MG63 (cell line): ENCODE measurements at regions not wholly inside any gene's neighbourhood (a gene's known extent, or its start where the extent isn't known, plus 50 kb on each side); places are given as distances from the start of the nearest gene placed in this dataset.

ENCODE experiments used
- DNase-seq: peaks from one replicate; pipeline ENCODE4 v3.0.0-alpha.2; 2020
- H3K27me3 ChIP-seq: fragments of 250-450 bp; sonication (Bioruptor Pico); 2 replicates; pipeline ENCODE4 v1.5.1; 2020; ENCODE audit warnings: mild to moderate bottlenecking, moderate library complexity
- H3K36me3 ChIP-seq: fragments of 250-450 bp; sonication (Bioruptor Pico); 2 replicates; pipeline ENCODE4 v1.5.1; 2020; ENCODE audit warnings: mild to moderate bottlenecking, moderate library complexity
- H3K4me3 ChIP-seq: fragments of 250-450 bp; sonication (Bioruptor Pico); 2 replicates; pipeline ENCODE4 v1.5.1; 2020; ENCODE audit warnings: mild to moderate bottlenecking, moderate library complexity
- H3K9me3 ChIP-seq: fragments of 250-450 bp; sonication (Bioruptor Pico); 2 replicates; pipeline ENCODE4 v1.5.1; 2020; ENCODE audit warnings: mild to moderate bottlenecking, moderate library complexity

DNA sequence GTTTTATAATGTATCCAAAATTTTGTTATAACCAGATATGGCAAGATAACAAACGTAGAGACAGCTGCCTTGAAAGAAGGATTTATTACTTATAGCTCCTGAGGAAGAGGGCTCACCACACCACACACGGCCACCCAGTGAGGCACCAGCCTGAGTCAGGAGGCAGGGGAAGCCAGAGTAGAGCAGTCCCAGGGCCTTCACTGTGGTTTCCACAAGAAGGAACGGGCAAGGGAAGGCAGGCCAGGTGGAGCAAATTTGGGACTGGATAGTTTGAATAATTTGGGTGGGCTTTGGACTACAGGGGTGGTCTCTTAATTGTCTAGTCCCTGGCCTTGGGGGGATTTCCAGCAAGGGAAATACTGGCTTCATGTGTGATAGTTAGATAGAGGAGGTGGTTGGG lies 72.5 kb downstream of the RRAGC start:
- no peaks in the 10 kb centered on the region for H3K9me3 ChIP-seq
- peaks cover 23% of the 10 kb centered on the region for H3K27me3 ChIP-seq
- H3K4me3 ChIP-seq, result no peak overlapping the region
- no peaks in the 10 kb centered on the region for H3K36me3 ChIP-seq
- no peak for DNase-seq

- no peak for DNase-seq
- peaks cover 22% of the 10 kb centered on the region for H3K27me3 ChIP-seq
- no peak overlapping the region for H3K4me3 ChIP-seq
- no peaks in the 10 kb centered on the region for H3K36me3 ChIP-seq
- H3K9me3 ChIP-seq, result no peaks in the 10 kb centered on the region
Observed at GRCh38 chr1:38786040-38786436, 73.5 kb downstream of the RRAGC start.

GRCh38 chr1:38785285-38786039 lies 74.1 kb downstream of the RRAGC start:
- H3K27me3 ChIP-seq, result peaks cover 22% of the 10 kb centered on the region
- DNase-seq, result no peak

GRCh38 chr1:38784452-38785284 lies 74.9 kb downstream of the RRAGC start:
- no peak for DNase-seq
- peaks cover 22% of the 10 kb centered on the region for H3K27me3 ChIP-seq
- no peaks in the 10 kb centered on the region for H3K36me3 ChIP-seq
- H3K4me3 ChIP-seq, result no peak overlapping the region
- no peaks in the 10 kb centered on the region for H3K9me3 ChIP-seq

More at GRCh38 chr1:38785285-38786039, 74.1 kb downstream of the RRAGC start:
- H3K9me3 ChIP-seq, result no peaks in the 10 kb centered on the region
- H3K36me3 ChIP-seq, result no peaks in the 10 kb centered on the region
- no peak overlapping the region for H3K4me3 ChIP-seq

- no peaks in the 10 kb centered on the region for H3K9me3 ChIP-seq
- DNase-seq, result peak; percentile 40
Observed at GRCh38 chr1:38783640-38784229, 75.8 kb downstream of the RRAGC start.

DNA sequence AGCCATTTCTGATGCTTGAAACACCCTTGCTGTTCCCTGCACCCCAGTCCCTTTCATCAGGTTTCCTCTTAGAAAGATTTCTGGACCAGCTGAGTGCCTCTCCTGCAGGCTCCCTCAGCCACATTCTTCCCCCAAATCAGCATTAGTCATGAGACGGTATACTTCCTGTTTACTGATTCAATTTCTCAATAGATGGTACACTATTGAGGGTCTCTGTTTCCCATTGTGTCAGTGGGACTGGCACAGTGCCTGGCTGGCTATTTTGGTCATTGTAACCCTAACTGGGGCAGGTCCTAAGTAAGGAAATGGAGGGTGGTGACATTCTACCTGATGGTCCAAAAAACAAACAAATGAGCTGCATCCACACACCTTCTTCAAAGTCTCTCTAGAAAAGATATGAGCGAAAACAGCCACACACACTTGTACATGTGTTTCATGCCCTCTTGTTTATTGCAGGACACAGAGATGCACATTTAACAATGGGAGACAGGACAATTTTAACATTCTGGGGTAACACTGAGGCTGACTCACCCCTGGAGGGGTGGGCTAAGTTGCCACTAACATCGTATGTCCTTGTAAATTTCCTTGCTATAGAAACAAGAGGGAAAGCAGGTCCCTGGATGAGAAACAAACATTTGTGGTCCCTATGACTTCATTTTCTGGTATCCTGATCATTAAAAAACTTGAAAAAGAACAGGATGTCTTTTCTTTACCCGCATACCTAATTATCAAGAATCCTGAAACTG lies 77.5 kb downstream of the RRAGC start:
- DNase-seq, result no peak
- H3K4me3 ChIP-seq, result no peak overlapping the region
- no peaks in the 10 kb centered on the region for H3K36me3 ChIP-seq
- H3K9me3 ChIP-seq, result no peaks in the 10 kb centered on the region
- peaks cover 22% of the 10 kb centered on the region for H3K27me3 ChIP-seq

More at GRCh38 chr1:38783640-38784229, 75.8 kb downstream of the RRAGC start:
- Histone ChIP-seq H3K27me3 (peaks cover 22% of the 10 kb centered on the region), H3K4me3 (no peak overlapping the region), H3K36me3 (no peaks in the 10 kb centered on the region)

GRCh38 chr1:38780133-38780532 lies 79.4 kb downstream of the RRAGC start:
- no peak overlapping the region for H3K4me3 ChIP-seq
- DNase-seq, result no peak
- no peaks in the 10 kb centered on the region for H3K9me3 ChIP-seq
- H3K27me3 ChIP-seq, result peaks cover 22% of the 10 kb centered on the region
- H3K36me3 ChIP-seq, result no peaks in the 10 kb centered on the region

DNA sequence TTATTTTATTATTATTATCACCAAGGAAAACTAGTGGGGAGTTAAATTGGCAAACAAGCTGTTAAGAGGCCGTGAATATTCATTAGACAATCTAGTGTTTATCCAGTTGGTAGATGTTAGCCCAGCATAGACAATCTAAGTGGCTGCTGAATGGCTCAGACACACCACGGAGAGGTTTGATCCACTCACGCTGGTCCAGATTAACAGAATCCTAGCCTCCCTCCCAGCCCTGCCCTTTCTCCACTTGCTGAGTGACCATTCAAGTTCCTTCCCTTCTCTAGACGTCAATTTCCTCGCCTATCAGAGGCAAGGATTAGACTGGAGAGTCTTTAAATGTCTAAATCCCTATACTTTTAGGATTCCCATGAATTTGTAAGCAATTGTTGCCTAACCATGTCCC lies 80.1 kb downstream of the RRAGC start:
- no peak for DNase-seq
- peaks cover 22% of the 10 kb centered on the region for H3K27me3 ChIP-seq
- no peaks in the 10 kb centered on the region for H3K36me3 ChIP-seq

DNA sequence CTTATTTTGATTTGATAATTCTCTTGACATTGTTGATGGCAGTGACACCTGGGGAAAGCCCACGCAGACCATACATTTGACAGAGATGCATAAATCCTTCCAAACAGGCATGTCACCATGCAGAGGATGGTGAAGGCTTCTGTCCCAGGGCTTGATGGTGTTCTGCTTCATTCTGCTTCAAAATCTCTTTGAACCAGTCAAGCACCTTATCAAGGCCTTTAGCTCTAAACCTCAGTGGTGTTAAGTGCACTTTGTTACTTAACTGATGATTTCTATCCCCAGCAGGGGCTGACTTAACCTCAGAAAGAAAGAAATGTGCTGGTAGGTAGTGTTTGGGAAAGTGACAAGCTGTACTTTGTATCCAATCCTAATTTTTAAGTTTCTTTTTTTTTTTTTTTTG lies 81.1 kb downstream of the RRAGC start:
- Histone ChIP-seq H3K4me3 (no peak overlapping the region), H3K9me3 (no peaks in the 10 kb centered on the region), H3K36me3 (no peaks in the 10 kb centered on the region), H3K27me3 (peaks cover 17% of the 10 kb centered on the region)
- DNase-seq, result no peak

More for the DNA sequence above, 80.1 kb downstream of the RRAGC start:
- Histone ChIP-seq H3K4me3 (no peak overlapping the region), H3K9me3 (no peaks in the 10 kb centered on the region)

GRCh38 chr1:38778051-38778450 lies 81.5 kb downstream of the RRAGC start:
- Histone ChIP-seq H3K36me3 (no peaks in the 10 kb centered on the region), H3K9me3 (no peaks in the 10 kb centered on the region), H3K27me3 (peaks cover 12% of the 10 kb centered on the region), H3K4me3 (no peak overlapping the region)
- no peak for DNase-seq

GRCh38 chr1:38777464-38777957 lies 82.1 kb downstream of the RRAGC start:
- H3K27me3 ChIP-seq, result peaks cover 7% of the 10 kb centered on the region
- DNase-seq, result no peak
- H3K4me3 ChIP-seq, result no peak overlapping the region
- H3K9me3 ChIP-seq, result no peaks in the 10 kb centered on the region
- H3K36me3 ChIP-seq, result no peaks in the 10 kb centered on the region

- no peak for DNase-seq
- Histone ChIP-seq H3K4me3 (no peak overlapping the region), H3K36me3 (no peaks in the 10 kb centered on the region), H3K27me3 (peaks cover 3% of the 10 kb centered on the region), H3K9me3 (no peaks in the 10 kb centered on the region)
Observed at GRCh38 chr1:38776466-38777065, 83.0 kb downstream of the RRAGC start.

DNA sequence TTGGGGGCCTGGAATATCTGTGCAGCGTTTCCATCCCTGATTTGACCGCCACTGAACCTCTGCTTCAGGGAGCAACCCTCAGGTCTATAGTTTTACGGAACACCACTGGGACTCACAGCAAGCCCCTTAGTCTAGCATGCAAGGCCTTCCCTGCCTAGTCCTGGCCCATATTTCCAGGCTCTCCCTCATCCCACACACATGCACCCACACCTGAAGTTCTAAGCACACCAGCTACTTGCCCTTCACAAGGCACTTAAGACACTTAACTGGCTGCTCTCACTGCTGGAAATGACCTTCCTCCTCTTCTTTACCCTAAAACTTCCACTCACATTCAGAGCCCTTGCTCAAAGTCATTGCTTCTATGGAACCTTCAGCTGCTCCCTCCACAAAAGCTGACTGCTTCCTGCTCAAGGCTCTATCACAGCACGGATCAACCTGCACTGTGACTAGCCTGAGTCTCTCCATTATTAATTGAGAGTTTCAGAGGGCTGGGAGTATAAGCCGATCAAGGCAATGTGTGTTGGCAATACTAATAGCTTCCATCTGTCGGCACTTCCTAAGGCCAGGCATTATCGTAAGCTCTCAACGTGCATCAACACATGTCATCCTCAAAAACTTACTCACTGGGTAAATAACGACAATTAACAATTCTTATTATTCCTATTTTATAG lies 84.3 kb downstream of the RRAGC start:
- no peak for DNase-seq
- H3K36me3 ChIP-seq, result no peaks in the 10 kb centered on the region
- peaks cover 3% of the 10 kb centered on the region for H3K27me3 ChIP-seq
- no peak overlapping the region for H3K4me3 ChIP-seq
- no peaks in the 10 kb centered on the region for H3K9me3 ChIP-seq

- Histone ChIP-seq H3K9me3 (no peaks in the 10 kb centered on the region), H3K4me3 (no peak overlapping the region), H3K27me3 (peaks cover 2% of the 10 kb centered on the region; the same call in 1 of the 2 replicates), H3K36me3 (no peaks in the 10 kb centered on the region)
- DNase-seq, result peak; percentile 2
Observed at GRCh38 chr1:38773483-38773882, 86.1 kb downstream of the RRAGC start.

DNA sequence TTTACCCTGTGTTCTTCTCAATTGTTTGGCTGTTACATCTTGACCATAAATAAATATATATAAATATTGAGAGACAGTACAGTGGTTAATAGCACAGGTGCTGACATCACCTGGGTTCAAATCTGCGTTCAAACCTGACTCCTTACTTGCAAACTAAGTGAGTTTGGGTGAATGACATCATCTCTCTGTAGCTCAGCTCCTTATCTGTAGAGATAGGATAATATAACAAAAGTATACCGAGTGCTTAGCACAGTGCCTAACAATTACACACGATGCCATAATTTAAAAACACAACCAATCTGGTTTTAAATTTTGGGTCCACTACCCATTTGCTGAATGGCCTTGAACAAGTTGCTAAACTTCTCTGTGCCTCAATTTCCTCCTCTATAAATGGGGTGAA lies 86.6 kb downstream of the RRAGC start:
- Histone ChIP-seq H3K36me3 (no peaks in the 10 kb centered on the region), H3K27me3 (no peaks in the 10 kb centered on the region), H3K9me3 (no peaks in the 10 kb centered on the region), H3K4me3 (no peak overlapping the region)
- no peak for DNase-seq

DNA sequence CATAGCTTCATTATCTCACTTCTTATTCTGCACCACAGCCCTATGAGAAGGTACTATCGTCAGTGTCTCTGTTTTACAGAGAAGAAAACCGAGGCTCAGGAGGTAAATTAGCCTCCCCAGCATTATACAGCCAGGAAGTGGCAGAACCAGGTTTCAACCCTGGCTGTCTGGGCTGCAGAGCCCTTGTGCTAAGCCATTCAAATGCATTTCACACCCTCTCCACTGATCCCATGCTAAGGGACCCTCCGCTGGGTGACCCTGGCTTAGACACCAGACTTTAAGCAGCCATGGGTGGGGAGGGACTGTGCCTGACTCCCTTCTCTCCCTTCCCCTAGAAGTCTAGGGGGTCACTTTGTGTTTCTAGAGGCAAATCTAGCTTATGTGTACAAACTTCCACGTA lies 87.5 kb downstream of the RRAGC start:
- Histone ChIP-seq H3K27me3 (no peaks in the 10 kb centered on the region), H3K9me3 (no peaks in the 10 kb centered on the region), H3K36me3 (no peaks in the 10 kb centered on the region), H3K4me3 (no peak overlapping the region)
- no peak for DNase-seq
